GM19351 (cell line): ENCODE measurements at regions not wholly inside any gene's neighbourhood (a gene's known extent, or its start where the extent isn't known, plus 50 kb on each side); places are given as distances from the start of the nearest gene placed in this dataset.
"Not testable (repeated sequence)": the region's sequence is repeated elsewhere in the genome, so short reads cannot be mapped to it uniquely, and the experiment has no call there.

ENCODE experiments used
- ATAC-seq: cut with Tn5 transposase; IDR thresholded peaks from one replicate; pipeline ENCODE4 v1.9.1; 2021; ENCODE audit warnings: mild to moderate bottlenecking, moderate library complexity; ENCODE audit not compliant: unreplicated experiment

DNA sequence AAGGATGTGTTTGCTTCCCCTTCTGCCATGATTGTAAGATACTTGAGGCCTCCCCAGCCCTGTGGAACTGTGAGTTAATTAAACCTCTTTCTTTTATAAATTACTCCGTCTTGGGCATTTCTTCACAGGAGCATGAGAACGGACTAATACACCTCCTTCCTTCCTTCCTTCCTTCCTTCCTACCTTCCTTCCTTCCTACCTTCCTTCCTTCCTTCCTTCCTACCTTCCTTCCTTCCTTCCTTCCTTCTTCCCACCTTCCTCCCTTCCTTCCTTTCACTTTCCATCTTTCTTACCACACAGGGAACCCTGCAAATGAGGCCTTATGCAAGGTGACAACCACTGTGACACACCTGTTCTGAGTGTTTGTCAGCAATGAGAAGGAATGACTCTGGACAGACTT is 141.3 kb upstream of the EXOC2 start:
- ATAC-seq = no peak

DNA sequence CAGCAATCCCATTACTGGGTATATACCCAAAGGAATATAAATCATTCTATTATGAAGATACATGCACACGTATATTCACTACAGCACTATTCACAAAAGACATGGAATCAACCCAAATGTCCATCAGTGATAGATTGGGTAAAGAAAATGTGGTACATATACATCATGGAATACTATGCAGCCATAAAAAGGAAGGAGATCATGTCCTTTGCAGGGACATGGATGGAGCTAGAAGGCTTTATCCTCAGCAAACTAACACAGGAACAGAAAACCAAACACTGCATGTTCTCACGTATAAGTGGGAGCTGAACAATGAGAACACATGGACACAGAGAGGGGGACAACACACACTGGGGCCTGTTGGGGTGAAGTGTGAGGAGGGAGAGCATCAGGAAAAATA is 139.9 kb upstream of the EXOC2 start:
- not testable (repeated sequence) for ATAC-seq

DNA sequence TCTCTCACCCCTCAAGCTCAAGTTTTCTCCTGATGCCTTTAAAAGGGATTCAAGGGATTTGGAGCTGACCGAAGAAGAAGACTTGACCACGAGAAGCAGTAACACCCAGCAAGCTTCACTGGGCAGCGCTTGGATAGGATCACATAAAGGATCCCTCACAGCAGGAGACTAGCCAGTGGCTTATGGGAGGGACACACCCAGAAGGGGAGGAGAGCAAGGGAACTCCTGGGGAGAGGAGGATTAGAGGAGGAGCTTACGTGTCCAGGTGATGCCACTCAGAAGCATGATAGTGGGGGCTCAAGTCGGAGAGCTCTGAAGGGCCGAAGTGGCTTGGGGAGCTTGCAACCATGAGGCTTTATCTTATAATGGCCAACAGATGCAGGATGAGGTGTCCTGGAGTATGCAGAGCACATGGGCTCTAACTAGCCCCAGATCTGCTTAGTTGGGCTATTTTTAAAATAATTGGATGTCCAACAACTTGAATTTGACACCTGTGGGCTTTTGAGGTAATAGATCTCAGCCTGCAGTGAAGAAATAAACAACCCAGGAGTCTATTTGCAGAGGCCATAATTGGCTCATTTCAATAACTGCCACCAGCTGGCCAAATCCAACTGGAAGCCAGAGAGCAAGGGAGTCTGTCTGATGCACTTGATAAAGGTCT is 137.9 kb upstream of the EXOC2 start:
- no peak for ATAC-seq

DNA sequence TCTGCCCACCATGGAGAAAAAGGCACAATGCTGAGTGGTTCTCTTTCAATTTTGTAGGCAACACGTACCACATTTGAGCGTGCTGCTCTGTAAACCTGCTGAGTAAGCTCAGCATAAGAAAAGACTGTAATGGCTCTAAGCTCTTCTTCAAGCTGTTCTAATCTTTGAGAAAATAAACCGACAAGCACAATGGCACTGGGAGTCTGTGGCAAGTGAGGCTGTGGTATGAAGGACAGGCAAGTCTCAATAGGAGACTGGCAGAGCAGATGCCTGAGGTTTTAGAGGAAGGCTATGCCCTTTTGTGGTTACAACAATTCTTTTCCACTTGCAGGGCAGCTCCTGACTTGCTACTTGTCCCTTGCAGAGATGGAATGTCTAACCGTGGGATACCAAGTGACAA is 136.7 kb upstream of the EXOC2 start:
- no peak for ATAC-seq

DNA sequence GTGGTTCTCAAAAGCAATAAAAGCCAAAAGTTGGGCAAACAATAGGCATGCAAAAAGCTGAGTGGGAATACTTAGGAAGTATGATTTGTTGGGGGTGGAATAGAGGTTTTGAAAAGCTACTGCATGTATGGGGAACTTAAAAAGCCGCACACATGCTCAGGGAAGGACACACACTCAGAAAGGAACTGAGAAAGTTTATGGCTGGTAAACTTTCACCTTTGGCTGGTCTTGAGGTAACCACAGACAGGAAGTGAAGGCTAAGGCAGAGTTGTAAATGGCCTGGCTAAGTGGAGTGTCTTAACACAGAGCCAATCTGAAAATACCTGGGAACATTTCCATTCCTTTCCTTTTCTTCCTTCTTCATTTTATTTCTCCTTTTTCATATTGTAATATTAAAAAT is 134.5 kb upstream of the EXOC2 start:
- no peak for ATAC-seq

DNA sequence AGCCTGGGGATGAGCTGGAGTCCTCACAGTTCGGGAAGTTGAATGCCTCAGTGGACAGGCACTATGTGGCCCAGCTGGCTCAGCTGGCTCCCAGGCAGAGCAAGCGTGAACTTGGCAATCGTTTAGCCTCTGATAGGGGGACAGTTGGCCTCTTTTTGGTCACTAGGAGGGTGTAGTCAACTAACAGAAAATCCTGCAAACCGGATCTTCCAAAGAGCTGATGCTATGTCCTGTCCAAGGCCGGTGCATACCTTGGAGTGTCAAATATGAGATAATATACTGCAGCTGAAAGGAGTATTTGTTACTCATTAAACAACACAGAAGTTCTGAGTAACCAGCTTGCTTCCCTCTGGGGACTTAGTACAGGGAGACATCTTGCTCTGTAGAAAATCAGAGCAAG is 126.2 kb upstream of the EXOC2 start:
- no peak for ATAC-seq

DNA sequence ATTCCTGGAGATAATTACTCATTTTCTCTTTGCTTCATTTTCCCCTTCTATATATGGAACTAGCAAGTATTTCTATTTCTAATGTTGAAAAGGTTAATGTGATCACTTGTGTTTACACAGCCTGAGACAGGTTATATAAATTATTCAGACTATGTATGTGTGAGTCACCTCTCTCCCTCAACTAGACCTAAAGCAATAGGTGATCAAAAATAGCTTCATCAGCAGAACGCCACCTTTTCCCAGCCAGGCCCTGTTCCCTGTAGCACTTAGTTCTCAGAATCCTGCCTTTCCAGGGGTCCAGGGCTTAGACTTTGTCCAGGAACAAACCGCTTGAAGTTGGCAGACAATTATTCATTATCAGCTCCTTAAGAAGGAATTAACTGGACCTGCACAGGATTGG is 125.3 kb upstream of the EXOC2 start:
- no peak for ATAC-seq

DNA sequence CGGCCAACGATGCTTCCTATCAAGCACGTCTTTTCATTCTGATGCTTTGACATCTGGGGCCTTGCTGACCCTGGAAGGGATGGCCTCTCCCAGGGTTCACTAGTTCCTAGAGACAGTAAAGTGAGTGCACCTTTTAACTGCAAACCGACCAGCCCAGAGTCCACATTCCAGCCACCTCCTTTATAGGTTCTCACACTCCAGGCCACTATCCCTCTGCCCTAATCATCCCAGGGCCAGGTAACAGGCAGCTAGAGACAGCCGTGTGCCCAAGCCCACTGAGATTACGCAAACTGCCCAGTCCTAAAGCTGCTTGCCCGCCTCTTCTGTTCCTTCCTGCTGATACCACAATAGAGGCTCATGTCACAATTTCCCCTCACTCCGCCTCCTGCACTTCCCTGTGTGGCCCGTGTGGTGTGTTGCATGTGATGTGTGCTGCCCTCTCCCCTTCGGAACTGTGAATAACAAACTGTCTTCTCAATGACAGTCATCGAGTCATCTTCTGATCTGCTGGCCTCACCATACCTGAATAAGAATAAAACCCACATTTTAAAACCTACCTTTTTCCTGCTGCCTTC is 123.7 kb upstream of the EXOC2 start:
- no peak for ATAC-seq

DNA sequence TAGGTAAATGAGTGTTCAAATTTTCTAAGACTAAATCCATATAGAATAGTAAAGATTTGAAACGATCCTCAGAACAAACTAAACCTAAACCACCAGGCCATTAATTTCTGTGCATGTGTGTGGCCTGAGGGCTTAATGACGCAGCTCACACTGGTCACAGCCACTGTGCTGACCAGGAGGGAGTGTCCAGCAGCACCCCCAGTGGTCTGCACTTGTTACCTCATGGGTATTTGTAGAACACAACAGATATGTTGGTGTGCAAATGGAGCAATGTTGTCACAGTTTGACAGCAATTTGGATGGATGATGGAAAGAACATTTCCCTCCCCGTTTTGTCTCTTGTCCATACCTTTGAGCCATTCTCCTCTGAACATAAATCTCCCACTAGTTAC is 122.4 kb upstream of the EXOC2 start:
- no peak for ATAC-seq

DNA sequence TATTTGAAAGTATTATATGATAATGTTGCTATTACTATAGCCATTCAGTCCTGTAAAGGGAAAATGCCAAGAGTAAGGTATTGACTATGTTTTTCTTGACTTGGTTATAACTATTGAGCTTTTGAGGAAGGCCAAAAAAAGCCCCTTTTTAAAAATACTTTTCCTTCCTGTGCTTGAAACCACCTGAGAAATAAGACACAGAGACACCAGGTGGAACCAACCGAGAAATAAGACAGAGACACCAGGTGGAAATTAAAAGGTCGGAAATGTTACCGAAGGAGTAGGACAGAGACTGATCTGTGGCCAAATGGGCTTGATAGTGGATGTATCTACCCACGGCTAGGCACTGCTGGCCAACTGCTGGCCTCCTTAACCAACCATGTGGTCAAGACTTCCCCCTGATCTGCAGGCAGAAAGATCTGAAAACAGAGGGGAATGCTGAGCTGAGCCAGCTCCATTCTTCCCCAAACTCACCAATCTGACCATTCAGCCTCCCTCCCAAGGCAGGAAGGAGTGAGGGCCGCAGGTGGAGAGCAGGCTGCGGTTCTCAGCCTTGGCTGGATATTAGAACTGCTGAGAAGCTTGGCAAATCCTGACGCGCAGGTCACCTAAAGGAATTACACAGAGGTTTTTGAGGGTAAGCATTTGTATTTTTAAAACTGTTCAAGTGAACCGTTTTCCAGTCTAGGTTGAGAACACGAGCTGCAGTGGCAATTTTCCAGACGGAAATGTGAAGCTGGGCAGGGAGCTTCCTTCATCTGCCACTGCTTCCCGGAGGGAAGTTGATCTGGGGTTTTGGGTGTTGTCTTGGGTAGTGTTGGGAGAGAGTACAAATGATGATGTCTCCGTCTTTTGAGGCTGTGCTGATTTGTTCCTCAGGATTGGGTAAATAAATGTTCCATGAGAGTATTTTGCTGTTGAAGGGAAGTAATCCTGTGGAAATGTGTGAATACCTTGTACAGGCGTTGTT is 121.7 kb upstream of the EXOC2 start:
- ATAC-seq = no peak

DNA sequence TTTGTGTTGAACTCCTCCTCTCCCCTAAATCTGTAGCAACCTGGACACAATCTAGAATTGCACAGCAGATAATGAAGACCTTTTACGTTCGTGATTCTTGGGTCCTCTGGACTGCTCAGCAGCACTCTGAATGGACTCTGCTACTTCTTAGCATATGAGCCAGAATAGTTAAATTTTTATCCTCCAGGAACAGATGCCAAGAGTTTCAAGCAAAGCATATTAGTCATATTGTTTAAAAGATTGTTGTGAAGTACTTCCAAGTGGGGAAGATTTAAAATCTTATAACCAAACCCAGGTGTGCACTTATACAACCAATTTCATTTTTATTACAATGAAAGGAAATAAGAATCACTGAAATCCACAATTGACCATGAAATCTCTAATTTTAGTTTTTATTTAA is 118.9 kb upstream of the EXOC2 start:
- ATAC-seq = no peak

DNA sequence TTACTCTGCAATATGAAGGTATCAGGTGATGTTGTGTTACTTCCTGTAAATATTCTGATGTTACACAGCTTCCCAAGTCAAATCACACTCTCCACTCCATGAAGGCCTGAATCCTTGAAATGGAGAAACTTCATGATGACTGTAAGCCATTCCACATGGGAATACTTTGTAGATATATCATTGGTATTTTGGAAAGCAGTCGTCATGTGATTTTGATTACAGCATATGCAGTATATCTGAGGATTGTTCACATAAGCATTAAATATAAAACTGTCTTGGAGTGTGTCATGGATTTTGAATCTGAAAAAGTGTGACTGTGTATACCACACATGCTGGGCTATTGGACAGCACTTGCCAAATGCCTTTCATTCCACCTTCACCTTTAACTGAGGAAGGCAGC is 118.3 kb upstream of the EXOC2 start:
- ATAC-seq = no peak

DNA sequence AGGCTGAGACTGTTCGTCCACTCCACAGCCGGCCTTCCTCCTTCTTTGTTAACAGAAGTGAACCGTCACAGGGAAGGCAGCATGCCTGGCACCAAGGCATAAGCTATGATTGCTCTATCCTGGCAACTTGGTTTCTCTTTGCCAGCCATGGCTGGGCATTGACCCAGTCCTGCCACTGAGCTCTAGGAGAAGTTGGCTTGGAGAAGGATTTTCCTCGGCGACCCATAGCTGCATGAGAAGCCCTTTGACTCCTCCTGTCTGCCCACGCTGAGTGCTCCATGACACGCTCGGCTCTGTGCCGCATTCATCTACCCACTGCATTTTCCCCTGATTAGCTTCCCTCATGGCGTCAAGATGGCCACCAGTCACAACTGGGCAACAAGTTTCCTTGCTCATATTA is 111.8 kb upstream of the EXOC2 start:
- no peak for ATAC-seq

DNA sequence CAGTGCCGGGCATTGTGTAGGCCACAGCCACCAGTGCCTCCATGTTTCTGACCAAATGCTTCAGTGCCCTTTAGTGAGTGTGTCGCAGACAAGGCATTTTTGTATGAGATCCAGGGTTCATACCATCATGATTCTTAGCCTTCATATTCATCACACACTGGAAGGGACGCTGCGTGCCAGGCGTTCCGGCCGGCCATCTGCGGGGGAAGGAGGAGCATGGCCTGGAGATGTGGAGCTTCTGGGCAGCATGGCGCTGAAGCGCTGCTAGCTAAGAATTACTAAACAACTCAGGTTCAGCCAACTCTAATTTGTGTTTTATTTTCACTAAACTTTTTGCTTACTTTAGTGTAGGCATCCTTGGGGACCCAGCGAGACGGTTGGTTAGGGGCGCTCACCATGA is 111.4 kb upstream of the EXOC2 start:
- ATAC-seq = no peak

DNA sequence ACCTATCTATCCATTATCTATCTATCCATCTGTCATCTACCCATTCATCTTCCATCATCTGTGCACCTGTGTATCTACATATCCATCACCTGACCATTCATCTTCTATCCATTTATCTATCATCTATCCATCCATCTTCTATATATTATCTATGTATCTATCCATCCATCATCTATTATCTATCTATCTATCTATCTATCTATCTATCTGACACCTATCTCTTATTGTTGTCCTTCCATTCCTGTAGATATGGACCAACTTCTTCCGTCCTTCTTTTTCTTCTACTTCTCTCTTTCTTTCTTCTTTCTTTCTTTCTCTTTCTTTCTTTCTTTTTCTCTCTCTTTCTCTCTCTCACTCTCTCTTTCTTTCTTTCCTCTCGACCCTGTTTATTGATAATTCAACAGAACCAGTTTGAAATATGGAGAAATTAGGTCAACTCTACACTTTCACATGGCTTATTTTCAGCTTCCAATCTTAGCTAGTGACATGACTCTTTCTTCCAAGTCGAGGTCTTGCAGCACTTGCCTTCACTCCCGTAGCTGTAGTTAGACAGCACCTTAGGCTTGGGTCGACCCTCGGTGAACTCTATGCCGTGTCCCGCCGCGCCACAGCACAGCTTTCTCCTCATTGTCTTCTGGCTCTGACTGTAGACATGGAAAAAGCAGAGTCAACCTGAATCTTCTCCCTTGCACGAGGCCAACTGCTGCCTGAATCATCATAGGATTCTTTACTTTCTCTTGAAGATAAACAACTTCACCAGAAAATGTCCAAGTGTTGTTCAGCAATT is 110.4 kb upstream of the EXOC2 start:
- no peak for ATAC-seq

DNA sequence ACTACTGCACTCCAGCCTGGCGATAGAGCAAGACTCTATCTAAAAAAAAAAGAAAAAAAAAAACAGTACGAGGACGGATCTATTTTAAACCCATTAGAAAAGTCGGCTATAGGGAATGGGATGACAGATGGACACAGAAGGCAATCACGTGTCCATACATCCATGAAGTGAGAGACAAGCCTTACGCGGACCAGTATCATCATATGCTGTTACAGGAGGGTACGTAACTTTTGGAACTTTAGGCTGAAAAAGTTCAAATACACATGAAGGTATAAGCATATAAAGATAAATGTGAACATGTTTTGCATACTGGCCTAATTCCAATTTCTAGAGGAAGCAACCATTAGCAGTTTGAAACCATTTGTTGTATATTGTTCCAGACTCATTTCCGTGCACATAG is 109.8 kb upstream of the EXOC2 start:
- no peak for ATAC-seq

DNA sequence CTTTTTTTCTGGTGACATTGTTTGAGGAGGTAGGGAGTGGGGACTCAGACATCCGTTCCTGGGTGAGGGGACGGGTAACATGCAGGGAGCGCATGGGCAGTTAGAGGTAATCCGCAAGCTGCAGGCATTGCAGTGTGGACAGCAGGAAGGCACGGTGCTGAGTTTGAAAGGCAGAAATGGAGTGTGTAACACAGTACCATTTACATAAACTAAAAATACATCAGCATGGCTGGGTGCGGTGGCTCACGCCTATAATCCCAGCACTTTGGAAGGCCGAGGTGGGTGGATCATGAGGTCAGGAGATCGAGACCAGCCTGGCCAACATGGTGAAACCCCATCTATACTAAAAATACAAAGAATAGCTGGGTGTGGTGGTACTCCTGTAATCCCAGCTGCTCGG is 109.3 kb upstream of the EXOC2 start:
- ATAC-seq = not testable (repeated sequence)

DNA sequence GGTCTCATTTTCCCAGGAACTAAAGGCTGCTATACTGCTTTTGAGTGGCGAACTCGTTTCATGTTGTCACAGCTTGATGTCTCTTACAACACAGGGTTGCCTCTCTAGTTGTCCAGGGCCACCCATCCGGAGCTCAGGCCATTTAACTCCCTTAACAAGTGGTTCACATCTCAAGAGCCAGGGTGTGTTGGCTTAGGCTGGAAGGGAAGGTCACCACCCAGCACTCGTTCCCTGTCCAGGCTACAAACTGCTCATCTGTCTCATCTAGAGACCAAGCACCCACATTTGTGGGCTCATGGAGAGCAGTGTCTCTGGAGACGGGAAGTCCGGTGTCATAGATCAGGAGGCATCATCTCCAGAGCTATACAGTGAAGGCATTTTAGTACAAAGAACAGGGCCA is 106.8 kb upstream of the EXOC2 start:
- no peak for ATAC-seq

DNA sequence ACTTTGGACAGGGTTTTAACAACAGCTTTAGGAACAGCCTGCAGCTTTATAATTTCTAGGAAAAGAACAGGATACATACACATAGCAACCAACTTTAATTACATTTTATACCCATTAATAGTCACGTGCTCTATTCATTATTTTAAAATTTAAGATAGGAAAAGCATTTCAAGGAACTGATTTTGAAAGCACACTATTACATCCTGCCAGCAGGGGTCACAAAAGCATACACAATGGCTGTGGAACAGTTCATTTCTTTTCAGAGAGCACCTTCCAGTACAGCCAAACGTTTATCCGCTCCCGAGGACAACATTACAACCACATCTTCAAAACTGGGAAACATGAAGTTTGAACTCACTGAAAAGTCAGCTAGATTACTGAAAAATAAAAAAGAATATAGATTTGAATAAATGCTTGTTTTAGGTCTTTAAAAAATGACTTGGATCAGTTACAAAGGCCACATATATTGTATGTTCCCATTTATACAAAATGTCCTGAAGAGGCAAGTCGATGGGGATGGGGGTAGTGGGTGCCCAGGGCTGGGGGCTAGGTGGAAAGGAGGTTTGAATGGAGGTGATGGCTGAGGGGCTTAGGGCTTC is 104.6 kb upstream of the EXOC2 start:
- ATAC-seq = no peak

DNA sequence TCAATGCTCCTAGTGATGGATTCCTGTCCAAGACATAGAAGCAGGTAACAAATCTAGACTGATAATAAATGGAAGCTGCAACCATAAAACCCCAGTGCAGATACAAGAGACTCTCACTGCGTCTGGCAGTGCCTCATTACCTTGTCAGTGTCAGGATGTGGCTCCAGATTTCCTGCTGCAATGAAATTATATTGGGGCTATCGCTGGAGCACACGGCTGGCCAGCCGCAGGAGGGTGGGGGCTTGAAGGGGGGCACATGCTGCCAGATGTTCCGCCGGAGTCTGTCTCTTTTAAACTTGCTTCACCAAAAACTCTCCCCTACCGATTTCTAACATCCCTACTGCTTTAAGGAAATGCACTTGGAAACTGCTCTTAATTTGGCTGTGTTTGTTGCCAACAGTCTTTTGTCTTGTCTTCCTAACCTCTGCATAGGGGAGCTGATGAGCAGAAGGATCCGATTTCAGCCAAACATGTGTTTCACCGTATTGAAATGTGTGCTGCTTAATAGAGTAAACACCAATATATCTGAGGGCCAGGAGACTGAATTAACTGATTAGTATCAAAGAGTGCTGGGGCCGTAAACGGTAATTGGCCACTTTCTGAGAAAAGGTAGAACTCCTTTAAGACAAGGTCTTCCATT is 102.2 kb upstream of the EXOC2 start:
- ATAC-seq = no peak
